HG03469 (cell line): ENCODE measurements at regions not wholly inside any gene's neighbourhood (a gene's known extent, or its start where the extent isn't known, plus 50 kb on each side); places are given as distances from the start of the nearest gene placed in this dataset.

Experiments used
- ATAC-seq: cut with Tn5 transposase; IDR thresholded peaks from one replicate; pipeline ENCODE4 v1.9.1; 2021; ENCODE audit warnings: mild to moderate bottlenecking, moderate library complexity, moderate number of reproducible peaks; ENCODE audit not compliant: unreplicated experiment

GRCh38 chr5:33343676-33344327, 97.0 kb upstream of the TARS1 start:
- no peak for ATAC-seq

GRCh38 chr5:33346534-33346933, 94.2 kb upstream of the TARS1 start:
- no peak for ATAC-seq

DNA sequence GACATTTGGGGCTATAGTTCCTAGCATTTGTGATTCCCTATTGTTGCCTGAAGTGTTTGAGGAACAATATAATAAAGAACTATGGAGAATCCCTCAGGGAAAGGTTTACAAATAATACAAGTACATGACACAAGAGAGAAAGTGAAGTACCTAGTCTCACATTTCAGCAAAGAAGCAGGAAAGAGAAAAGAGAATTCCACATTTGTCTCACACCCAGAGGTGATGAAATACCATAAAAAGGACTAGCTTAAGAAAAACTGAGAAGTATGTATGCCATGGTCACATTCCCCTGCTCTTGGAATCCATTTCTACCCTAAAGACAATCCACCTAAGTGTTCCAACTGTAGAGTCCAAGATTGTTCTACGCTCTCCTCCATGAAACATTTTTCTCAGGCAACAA, 79.0 kb upstream of the TARS1 start:
- ATAC-seq = no peak

DNA sequence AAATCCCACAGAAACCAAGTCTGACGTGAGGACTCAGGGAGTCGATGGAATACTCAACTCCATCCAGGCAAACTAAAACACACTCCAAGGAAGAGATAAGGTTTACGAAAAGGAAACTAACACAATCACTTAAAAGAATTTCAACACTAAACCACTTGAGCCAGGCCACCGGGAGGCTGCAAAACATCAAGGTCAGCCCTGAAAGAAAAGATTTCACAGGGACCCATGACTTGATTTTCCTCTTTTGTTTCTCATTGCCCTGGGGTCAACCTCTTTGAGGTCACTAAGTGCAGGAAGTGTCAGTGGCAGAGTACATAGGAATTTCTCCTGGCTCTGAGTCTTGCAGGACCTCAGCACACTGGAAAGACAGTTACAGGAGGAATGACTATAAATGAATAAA, 77.8 kb upstream of the TARS1 start:
- ATAC-seq = no peak

- ATAC-seq = no peak
These were observed 77.2 kb upstream of the TARS1 start for GRCh38 chr5:33363537-33363936.

- no peak for ATAC-seq
These were observed 76.4 kb upstream of the TARS1 start for GRCh38 chr5:33364406-33364805.

GRCh38 chr5:33367416-33367815, 73.3 kb upstream of the TARS1 start:
- no peak for ATAC-seq

DNA sequence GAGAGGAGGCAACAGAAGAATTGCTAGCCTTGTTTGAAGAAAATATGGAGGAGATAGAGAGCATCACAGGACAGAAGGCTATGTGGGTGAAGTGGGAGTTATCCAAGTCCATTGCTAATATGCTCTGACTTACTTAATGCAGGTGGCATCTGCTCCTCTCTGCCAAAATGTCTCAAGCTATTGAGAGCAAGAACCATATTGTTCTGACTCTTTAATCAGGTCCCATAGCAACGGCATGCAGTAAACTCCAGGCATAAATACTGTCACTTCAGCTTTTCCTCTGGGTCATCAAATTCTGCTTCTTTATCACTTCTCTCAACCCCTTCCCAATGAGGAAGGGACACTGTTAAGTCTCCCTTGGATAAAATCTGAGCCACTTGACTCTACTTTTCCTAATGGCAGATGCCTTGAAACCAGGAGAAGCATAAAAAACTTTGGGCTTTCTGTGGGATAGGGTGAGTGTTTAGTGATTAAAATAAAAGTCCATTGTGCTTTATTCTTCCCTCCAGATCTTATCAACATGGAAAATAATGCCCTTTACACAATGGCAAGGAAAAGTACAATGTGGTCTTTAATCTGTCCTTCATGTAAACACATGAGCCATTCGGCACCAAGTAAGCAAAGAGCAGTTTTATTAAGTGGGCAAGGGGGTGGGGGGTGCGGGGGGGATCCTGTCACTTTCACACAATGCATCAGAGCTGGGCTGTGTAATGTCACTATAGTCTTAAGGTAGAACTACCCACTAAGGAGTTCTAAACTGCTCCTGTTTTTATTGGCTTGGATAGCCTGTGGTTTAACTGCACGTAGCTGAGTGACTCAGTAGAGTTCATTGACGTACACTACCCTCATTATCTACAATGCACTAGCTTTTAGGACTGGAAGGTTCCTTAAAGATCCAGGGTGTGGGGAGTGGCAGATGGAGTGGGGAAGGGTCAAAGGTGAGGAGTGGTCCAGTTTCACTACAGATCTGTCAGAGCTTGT, 71.0 kb upstream of the TARS1 start:
- ATAC-seq = no peak

GRCh38 chr5:33370466-33370859, 70.3 kb upstream of the TARS1 start:
- ATAC-seq = no peak

GRCh38 chr5:33371660-33372059, 69.1 kb upstream of the TARS1 start:
- no peak for ATAC-seq

DNA sequence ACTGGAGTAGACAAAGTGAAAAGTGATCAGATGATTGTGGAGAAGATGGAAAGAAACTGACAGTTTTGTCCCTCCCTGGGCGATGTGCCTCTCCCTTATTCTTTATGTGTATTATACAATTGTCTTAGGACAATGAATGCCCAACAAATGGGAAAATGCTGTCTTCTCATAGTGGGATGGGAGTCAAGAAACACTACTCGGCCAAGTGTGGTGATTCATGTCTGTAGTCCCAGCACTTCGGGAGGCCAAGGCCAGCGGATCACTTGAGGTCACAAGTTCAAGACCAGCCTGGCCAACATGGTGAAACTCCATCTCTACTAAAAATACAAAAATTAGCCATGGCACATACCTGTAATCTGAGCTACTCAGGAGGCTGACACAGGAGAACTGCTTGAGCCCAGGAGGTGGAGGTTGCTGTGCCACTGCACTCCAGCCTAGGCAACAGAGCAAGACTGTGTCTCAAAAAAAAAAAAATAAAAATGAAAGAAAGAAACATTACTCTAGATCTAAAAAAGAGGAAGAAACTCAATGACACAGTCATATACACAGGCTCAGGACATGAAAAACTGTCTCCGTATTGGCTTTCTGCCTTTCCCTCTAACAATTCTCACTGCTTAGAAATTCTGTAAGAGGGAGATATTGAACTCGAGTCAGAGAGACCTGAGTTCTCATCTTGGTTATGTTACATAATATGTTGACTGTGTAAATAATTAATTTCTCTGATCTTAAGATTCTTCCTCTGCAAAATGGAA, 67.9 kb upstream of the TARS1 start:
- no peak for ATAC-seq

DNA sequence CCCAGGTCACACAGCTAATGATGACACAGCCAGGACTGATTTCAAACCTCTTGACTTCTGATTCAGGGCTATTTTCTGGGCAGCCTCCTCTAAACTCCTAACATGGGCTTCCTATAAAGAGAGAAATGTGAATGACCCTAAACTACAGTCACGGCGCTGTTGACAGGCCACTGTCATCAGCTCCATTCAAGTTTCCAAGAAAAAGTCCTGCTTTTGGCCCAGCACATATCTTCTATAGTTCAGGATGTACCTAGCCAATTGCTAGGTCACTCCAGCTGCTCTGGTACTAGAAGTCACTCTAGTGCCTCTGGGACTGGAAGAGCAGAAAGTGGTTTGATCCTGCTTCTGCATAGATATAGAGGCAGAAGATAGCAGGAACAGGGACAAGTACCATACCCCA, 64.9 kb upstream of the TARS1 start:
- no peak for ATAC-seq

DNA sequence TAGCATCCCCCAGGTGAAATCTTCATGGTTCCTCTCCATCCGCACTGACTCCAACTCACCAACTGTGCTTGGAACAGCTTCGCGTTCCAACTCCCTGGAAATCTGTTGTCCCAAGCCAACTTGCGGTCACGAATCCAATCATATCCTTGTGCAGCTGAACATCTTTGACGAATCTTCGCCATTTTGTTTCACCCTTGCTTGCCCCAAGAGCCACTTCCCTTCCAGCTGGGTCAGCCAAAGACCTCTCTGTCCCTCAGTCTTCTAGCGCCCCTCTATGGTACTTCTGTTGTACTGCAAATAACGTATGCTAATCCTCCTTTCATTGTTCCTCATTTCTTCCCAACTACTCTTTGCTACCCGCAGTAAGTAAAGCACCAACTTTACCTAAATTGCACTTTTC, 61.0 kb upstream of the TARS1 start:
- no peak for ATAC-seq

DNA sequence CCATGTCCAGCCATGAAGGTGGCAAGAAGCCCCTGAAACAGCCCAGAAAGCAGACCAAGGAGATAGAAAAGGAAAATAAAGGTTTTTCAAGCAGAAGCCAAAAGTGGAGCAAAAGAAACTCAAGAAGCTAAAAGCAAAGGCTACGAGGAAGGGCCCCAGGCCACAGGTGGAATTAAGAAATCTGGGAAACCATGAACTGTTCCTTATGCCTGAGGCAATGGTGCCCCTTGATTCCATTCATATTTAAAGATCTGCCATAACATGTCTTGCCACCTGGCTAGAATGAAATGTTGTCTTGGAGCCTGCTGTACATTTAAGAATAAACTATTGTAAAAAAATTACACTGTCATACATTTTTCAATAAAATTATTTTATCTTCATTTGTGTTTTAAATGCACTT, 59.5 kb upstream of the TARS1 start:
- ATAC-seq = no peak
